ENCODE measurements at regions not wholly inside any gene's neighbourhood (a gene's known extent, or its start where the extent isn't known, plus 50 kb on each side); places are given as distances from the start of the nearest gene placed in this dataset.

DNA sequence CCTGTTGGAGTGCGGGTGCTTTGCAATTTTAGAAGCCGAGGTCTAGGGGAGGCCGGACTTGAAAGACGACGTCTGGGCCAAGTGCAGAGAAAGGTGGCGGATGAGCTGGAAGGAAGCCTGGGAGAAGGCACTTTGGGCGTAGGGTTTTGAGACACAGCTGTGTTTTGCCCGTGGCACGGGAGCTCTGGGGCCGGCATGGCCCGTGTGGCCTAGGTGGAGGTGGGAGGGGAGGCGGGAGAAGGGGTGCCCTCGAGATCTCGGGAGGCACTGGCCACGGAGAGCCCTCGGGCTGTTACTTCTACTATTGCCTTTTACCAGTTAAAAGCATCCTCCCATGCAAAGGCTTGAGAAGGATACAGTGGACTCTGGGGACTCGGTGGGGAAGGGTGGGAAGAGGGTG lies 161.9 kb downstream of the FOXL1 start:
- TF ChIP-seq, protein P1, sequence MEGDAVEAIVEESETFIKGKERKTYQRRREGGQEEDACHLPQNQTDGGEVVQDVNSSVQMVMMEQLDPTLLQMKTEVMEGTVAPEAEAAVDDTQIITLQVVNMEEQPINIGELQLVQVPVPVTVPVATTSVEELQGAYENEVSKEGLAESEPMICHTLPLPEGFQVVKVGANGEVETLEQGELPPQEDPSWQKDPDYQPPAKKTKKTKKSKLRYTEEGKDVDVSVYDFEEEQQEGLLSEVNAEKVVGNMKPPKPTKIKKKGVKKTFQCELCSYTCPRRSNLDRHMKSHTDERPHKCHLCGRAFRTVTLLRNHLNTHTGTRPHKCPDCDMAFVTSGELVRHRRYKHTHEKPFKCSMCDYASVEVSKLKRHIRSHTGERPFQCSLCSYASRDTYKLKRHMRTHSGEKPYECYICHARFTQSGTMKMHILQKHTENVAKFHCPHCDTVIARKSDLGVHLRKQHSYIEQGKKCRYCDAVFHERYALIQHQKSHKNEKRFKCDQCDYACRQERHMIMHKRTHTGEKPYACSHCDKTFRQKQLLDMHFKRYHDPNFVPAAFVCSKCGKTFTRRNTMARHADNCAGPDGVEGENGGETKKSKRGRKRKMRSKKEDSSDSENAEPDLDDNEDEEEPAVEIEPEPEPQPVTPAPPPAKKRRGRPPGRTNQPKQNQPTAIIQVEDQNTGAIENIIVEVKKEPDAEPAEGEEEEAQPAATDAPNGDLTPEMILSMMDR (IDR thresholded peaks at IDR 0.05; ENCODE audit: borderline replicate concordance, extremely low read depth, low read length, poor library complexity, severe bottlenecking), result no peak
- no peak for TF ChIP-seq EZH2 (IDR thresholded peaks at IDR 0.05; ENCODE audit: borderline replicate concordance, low read depth, low read length, severe bottlenecking)
